HG03039 (cell line): ENCODE measurements at regions not wholly inside any gene's neighbourhood (a gene's known extent, or its start where the extent isn't known, plus 50 kb on each side); places are given as distances from the start of the nearest gene placed in this dataset.

Source experiments
- ATAC-seq: cut with Tn5 transposase; IDR thresholded peaks from one replicate; pipeline ENCODE4 v1.9.1; 2021; ENCODE audit warnings: mild to moderate bottlenecking, moderate library complexity; ENCODE audit not compliant: unreplicated experiment

DNA sequence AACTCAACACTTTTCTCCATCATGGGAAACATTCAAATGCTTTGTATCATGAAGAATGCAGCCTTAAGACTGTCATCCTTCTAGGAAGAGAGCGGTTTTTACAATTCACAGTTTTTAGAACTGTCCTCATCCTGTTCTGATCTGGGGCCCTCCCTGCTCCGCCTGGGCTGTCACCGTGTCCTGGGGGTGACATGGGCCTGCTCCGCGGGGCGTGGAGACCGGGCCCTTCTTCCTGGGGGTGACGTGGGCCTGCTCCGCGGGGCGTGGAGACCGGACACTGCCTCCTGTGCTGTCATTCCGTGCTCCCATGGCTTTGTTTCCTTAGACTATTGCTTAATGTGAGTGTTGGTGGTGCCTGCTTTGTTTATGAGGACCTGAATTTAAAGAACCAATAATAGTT, 122.8 kb downstream of the TMEM18 start:
- ATAC-seq = no peak

GRCh38 chr2:552906-553305, 124.3 kb downstream of the TMEM18 start:
- ATAC-seq = no peak

DNA sequence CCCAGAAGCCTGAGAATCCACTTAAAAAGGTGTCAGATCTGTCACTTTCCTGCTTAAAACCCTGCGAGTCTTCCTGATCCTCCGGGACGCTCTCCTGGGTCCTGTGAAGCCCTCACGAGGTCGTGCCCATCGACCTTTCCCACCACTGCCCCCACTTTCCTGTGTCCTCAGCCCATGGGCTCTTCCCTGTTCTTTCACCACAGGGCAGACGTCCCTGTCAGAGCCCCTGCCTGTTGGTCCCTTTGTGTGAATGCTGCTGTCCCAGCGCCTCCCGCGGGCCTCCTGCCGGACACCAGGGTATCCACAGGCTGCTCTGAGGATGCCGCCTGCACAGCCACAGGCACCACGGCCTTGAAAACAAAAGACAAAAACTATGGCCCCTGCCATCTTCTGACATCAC, 125.6 kb downstream of the TMEM18 start:
- no peak for ATAC-seq

DNA sequence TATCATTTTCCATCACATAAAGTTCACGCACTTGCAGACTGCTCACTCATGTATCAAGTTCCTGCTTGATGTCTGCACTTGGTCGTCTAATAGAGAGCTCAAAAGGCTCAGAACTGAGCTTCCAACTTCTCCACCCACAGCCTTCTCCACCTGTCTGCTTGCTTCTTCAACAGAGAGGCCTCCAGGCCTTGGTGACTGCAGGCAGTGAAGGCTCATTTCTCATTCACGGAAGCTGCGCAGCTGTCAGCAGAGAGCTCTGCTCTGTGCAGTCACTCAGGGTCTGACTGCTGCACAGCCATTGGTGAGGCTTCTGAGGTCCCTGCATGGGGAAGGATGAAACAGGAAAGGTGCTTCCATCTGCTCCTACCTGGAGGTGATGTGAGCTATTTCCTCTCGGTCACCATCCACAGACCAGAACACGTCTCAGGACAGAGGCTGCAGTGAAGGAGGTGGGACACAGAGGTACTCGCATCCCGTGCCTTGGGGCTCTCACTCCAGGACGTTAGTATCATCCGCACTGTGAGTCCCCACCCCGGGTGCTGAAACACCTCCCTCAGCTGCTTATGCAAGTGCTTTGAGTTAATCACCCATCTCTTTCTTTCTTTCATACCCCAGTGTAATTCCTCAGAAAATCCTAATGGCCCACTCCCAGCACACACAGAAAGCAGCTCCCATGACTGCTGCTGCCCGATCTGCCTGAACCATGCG, 126.2 kb downstream of the TMEM18 start:
- no peak for ATAC-seq

GRCh38 chr2:545711-546650, 131.2 kb downstream of the TMEM18 start:
- no peak for ATAC-seq

GRCh38 chr2:545228-545627, 132.0 kb downstream of the TMEM18 start:
- ATAC-seq = no peak

DNA sequence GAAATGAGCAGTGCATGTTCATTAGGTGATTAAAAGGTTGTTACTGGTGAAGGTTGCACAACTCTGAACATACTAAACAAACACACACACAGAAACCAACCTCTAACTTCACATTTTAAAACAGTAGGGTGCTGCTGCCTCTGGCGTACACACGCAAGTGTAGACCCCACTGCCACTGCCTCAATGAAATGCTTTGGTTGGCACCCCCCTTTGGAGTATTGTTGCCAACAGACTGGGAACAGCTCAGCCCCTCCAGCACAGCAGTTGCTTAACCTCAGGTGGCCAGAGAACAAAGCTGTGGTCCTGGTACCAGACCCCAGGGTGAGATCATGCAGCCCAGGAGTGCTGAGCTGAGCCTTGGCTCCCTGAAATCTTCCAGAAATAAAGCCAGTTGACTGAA, 138.6 kb downstream of the TMEM18 start:
- ATAC-seq = no peak

DNA sequence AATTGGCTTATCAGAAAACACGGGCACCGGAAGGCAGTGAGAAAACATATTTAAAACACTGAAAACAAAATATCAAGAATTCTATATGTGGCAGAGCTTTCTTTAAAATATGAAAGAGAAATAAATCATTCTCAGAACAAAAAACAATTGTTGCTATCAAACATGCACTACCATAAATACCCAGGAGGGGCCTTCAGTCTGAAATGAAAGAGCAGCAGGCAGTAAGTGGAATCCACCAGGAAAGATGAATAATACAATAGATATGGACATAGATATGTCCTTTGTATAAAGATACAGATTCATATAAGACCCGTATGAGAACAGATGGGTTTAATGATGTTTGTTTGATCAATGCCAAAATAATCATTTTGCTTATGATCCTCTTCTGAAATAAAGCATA, 142.0 kb downstream of the TMEM18 start:
- ATAC-seq = no peak

DNA sequence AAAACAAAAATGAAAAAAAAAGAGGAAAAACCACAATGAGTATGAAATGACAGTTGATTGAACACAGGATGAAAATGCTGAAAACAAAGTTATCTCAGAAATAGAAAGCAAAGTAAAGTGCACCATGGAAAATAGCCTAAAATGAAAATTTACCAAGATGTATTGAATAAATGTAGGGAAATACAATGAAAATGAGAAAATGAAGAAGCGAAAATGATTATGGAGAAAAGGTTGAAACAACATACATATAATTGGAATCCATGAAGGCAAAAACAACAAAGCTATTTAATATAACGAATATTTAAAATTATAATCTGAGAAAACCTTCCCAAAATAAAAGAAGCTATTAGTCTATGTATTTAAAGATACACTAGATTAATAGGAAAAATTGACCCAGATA, 147.4 kb downstream of the TMEM18 start:
- ATAC-seq = no peak

DNA sequence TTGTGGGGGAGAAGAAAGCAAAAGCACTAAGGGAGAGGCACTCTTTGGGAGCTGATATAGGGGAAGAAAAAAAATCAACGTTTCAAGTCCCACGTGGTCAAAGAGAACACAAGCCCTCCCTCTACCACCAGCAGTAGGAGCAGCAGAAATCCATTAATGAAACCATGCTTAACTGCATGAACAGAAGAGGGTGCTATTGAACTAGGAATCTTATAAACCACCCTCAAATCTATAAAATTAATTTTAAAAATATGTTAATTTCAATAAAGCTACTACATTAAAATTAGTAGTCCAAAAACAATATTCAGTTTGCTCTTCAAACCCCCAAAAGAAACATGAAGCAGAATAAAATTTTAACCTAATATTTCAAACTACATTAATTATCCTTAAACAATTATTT, 147.8 kb downstream of the TMEM18 start:
- no peak for ATAC-seq

- no peak for ATAC-seq
Observed at GRCh38 chr2:527581-527980, 149.6 kb downstream of the TMEM18 start.

DNA sequence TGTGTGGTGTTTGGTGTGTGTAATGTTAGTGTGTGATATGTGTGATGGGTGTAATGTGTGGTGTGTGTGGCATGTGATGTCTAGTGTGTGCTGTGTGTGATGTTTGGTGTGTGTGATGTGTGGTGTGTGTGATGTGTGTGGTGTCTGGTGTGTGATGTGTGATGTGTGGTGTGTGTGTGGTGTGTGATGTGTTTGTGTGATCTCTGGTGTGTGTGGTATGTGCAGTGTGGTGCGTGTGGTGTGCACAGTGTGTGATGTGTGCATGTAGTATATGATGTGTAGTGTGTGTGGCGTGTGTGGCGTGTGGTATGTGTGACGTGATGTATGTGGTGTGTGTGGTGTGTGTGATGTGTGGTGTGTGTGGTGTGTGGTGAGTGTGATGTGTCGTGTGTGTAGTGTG, 150.3 kb downstream of the TMEM18 start:
- no peak for ATAC-seq

GRCh38 chr2:525611-526010, 151.6 kb downstream of the TMEM18 start:
- no peak for ATAC-seq

DNA sequence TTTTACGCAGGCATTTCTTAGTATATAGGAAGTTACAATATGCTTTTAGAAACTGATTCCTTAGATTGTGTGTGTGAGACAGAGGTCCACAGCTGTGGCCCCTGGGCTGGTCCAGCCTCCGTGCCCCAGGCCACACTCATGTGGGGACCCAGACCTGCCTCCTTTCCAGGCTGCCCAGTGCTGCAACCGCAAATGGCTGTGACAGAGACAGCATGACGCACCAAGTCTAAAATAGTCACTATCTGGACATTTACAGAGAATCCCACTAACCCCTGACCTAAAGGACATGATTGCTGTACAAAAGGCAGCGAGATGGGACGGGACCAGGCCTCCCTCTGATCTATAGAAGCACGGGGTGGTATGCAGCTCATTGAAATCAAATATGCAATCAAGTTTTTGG, 152.2 kb downstream of the TMEM18 start:
- ATAC-seq = no peak

- no peak for ATAC-seq
Observed at GRCh38 chr2:524442-524841, 152.8 kb downstream of the TMEM18 start.

DNA sequence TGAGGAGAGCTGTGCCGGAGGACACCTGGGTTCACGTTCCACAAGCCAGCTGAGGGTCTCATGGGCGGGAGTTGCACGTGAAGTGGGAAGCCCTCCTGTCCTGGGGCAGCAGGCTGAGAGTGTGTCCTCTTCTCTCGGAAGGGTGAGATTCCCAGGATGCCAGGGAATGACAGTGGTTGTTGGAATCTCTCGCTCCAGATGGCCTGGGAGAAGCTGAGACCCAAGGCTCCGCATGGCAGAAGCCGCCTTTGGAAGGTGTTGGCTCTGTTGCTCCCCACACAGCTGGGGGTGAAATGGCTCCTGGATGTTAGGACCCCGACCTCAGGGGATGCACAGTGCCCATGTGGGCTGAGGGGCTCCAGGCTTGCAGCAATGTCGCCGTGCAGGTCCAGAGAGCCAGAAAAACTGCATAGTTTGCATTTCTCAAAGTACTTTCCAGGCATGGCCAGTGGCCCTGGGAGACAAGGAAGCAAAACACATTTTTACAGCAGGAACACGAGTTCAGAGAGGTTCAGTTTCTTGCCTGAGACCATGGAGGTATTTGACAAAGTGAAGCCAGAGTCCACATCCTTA, 153.4 kb downstream of the TMEM18 start:
- ATAC-seq = no peak

- ATAC-seq = no peak
Observed at GRCh38 chr2:522776-523175, 154.4 kb downstream of the TMEM18 start.

GRCh38 chr2:521853-522530, 155.2 kb downstream of the TMEM18 start:
- no peak for ATAC-seq

- no peak for ATAC-seq
Observed at GRCh38 chr2:520663-521340, 156.4 kb downstream of the TMEM18 start.

DNA sequence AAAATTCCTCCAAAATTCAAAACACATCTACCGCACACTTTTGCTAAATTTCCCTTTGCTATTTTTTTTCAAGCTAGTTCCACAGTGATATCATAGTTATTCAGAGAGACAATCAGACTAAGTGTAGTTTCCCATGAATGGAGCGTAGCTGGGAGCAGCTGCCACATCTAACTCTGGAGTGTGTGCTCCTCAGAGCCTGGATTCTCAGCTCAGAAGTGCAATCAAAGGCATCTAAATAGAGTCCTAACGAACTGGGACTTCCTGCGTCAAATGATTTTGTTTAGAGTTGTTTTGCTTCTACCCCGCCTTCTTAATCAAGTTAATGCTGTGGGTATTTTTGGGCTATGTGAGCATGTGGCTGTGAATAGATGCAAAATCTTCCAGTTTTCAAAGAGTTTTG, 160.3 kb downstream of the TMEM18 start:
- no peak for ATAC-seq

- no peak for ATAC-seq
Observed at GRCh38 chr2:516131-516530, 161.1 kb downstream of the TMEM18 start.
